SK-N-SH (cell line): ENCODE measurements at regions not wholly inside any gene's neighbourhood (a gene's known extent, or its start where the extent isn't known, plus 50 kb on each side); places are given as distances from the start of the nearest gene placed in this dataset.

Experiments used
- EP300 ChIP-seq, 2 experiments: IDR thresholded peaks; 2 replicates each; pipeline versions ENCODE4 v1.4.0 to v1.6.1; 2012; ENCODE audit warnings: borderline replicate concordance in 1 of 2, low read depth in 1 of 2, low read length in 1 of 2
- GATA2 ChIP-seq: sonication (generic); formaldehyde crosslinking; IDR thresholded peaks from 2 replicates; pipeline ENCODE4 v1.5.0; 2020; ENCODE audit warnings: mild to moderate bottlenecking, missing genetic modification reagents
- JUND ChIP-seq: IDR thresholded peaks from 2 replicates; pipeline ENCODE4 v1.4.0; 2012
- NRF1 ChIP-seq: IDR thresholded peaks from 2 replicates; pipeline ENCODE4 v1.6.1; 2012; ENCODE audit warnings: low read depth, mild to moderate bottlenecking, low read length
- POLR2AphosphoS5 ChIP-seq: IDR thresholded peaks from 2 replicates; pipeline ENCODE4 v1.6.1; 2012; ENCODE audit warnings: low read depth, low read length
- TAF1 ChIP-seq: IDR thresholded peaks from 2 replicates; pipeline ENCODE4 v1.6.1; 2012; ENCODE audit warnings: low read depth, mild to moderate bottlenecking, low read length, moderate library complexity, borderline replicate concordance
- TF ChIP-seq, protein P1 (sequence below): fragments of 200-600 bp; sonication (generic); IDR thresholded peaks from 2 replicates; pipeline ENCODE4 v1.6.1; 2017; ENCODE audit warnings: antibody characterized with exemption, mild to moderate bottlenecking, moderate library complexity

DNA sequence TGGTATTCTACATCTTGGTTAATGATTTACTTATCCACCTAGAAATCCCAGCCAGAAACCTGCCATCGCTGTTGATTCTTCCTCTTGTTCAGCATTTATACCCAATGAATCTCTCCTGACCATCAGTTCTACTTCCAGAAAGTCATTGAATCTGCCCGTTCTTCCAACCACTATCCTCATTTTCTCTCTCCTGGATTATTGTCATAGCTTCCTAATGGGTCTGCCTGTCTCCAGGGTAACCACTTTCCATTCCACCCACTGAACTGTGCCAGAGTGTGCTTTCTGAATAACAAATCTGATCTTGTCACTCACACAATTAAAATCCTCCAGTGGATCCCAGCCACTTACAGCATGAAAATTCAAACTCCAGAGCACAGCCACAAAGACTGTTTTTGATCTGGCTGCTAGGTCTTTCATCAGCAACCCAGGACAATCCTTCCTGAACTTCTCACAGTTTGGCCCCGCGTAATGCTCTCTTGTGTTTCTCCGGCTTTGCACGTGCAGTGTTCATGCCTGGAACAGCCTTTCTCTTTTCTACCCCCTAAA, 330.6 kb downstream of the SPRY2 start:
- no peak for TF ChIP-seq POLR2AphosphoS5
- TF ChIP-seq GATA2 (CRISPR knock-in tag), result no peak
- TF ChIP-seq JUND, result no peak
- TF ChIP-seq EP300 (IDR thresholded peaks at IDR 0.05; ENCODE audit: borderline replicate concordance in 1 of 2, low read depth in 1 of 2, low read length in 1 of 2), result no peak
- TF ChIP-seq, protein P1, sequence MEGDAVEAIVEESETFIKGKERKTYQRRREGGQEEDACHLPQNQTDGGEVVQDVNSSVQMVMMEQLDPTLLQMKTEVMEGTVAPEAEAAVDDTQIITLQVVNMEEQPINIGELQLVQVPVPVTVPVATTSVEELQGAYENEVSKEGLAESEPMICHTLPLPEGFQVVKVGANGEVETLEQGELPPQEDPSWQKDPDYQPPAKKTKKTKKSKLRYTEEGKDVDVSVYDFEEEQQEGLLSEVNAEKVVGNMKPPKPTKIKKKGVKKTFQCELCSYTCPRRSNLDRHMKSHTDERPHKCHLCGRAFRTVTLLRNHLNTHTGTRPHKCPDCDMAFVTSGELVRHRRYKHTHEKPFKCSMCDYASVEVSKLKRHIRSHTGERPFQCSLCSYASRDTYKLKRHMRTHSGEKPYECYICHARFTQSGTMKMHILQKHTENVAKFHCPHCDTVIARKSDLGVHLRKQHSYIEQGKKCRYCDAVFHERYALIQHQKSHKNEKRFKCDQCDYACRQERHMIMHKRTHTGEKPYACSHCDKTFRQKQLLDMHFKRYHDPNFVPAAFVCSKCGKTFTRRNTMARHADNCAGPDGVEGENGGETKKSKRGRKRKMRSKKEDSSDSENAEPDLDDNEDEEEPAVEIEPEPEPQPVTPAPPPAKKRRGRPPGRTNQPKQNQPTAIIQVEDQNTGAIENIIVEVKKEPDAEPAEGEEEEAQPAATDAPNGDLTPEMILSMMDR, result no peak
- TF ChIP-seq TAF1, result no peak
- TF ChIP-seq NRF1, result no peak
